ENCODE measurements at regions not wholly inside any gene's neighbourhood (a gene's known extent, or its start where the extent isn't known, plus 50 kb on each side); places are given as distances from the start of the nearest gene placed in this dataset.

DNA sequence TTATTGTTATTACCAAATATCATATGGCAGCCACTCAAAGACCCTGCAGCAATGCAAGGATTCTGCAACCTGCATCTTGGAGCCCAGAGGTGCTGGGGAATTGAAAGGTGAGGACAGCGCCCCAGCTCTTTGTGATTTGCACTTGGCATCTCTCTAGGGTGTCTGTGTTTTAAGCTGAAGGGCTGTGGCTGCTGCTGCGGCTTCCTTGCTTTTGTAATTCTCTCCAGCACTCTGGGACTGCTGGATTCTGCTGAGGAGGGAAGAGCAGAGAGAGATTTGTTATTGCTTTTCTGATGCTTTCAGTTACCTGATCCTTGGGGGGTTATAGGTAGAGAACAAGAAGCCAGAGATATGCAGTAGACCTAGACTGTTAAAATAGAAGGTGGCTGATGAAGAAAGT lies 562.4 kb downstream of the EBF1 start:
- TF ChIP-seq, protein P1, sequence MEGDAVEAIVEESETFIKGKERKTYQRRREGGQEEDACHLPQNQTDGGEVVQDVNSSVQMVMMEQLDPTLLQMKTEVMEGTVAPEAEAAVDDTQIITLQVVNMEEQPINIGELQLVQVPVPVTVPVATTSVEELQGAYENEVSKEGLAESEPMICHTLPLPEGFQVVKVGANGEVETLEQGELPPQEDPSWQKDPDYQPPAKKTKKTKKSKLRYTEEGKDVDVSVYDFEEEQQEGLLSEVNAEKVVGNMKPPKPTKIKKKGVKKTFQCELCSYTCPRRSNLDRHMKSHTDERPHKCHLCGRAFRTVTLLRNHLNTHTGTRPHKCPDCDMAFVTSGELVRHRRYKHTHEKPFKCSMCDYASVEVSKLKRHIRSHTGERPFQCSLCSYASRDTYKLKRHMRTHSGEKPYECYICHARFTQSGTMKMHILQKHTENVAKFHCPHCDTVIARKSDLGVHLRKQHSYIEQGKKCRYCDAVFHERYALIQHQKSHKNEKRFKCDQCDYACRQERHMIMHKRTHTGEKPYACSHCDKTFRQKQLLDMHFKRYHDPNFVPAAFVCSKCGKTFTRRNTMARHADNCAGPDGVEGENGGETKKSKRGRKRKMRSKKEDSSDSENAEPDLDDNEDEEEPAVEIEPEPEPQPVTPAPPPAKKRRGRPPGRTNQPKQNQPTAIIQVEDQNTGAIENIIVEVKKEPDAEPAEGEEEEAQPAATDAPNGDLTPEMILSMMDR (IDR thresholded peaks at IDR 0.05): no peak
- no peaks in the 10 kb centered on the region for H3K9me3 Mint-ChIP-seq
- DNase-seq (no peak), ATAC-seq (ENCODE audit: poor library complexity) (no peak)
- ChIA-PET POLR2A (no interaction called here), CTCF (no interaction called here)
- intact Hi-C loops (cut with DNase I, micrococcal nuclease): no loop called here
- Histone ChIP-seq H3K4me1 (ENCODE audit: insufficient read depth, low read length) (no peaks in the 10 kb centered on the region), H3K36me3 (ENCODE audit: insufficient read depth, low read length) (no peaks in the 10 kb centered on the region), H3K27me3 (ENCODE audit: control insufficient read depth in 1 of 2, insufficient read depth in 2 of 2, low read length in 2 of 2) (no peaks in the 10 kb centered on the region), H3K27ac (ENCODE audit: low read depth in 1 of 2, low read length in 2 of 2) (no peak overlapping the region), H3K4me3 (ENCODE audit: low read length) (no peak overlapping the region), H3K9me3 (ENCODE audit: control insufficient read depth in 1 of 2, insufficient read depth in 1 of 2, low read length in 2 of 2) (no peaks in the 10 kb centered on the region)
- peaks cover 7% of the 10 kb centered on the region for H3K27me3 Mint-ChIP-seq
- peaks cover 10% of the 10 kb centered on the region for H3K4me1 Mint-ChIP-seq (ENCODE audit: low read depth)
- no peak overlapping the region for H3K27ac Mint-ChIP-seq
- no peak overlapping the region for H3K4me3 Mint-ChIP-seq
- H3K36me3 Mint-ChIP-seq (ENCODE audit: low read depth): no peaks in the 10 kb centered on the region

DNA sequence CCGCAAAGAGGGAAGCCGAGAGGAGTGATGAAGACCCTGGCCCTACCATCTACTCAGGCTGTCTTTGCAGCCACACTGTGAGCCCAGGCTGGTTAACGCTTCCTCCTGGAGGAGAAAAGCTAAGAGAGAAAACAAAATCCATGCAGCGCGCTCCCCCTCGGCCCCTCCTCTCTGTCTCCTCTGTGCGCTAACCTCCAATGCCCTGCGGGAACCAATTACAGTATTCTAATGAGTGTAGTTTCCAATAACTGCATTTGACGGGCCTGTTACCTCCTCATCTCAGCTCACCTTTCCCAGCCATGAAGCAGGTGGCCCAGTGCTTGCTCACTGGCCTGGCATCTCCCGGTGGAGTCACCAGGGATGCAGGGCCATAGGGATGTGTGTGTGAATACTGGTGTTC lies 565.5 kb downstream of the EBF1 start:
- CTCF ChIA-PET: no interaction called here
- Mint-ChIP-seq H3K4me3 (no peak overlapping the region), H3K9me3 (no peaks in the 10 kb centered on the region), H3K36me3 (ENCODE audit: low read depth) (no peaks in the 10 kb centered on the region), H3K27me3 (peaks cover 7% of the 10 kb centered on the region), H3K4me1 (ENCODE audit: low read depth) (no peaks in the 10 kb centered on the region), H3K27ac (no peak overlapping the region)
- intact Hi-C loops (cut with DNase I, micrococcal nuclease): no loop called here
- ATAC-seq (ENCODE audit: poor library complexity) (no peak), DNase-seq (no peak)
- H3K36me3 ChIP-seq (ENCODE audit: insufficient read depth, low read length): no peaks in the 10 kb centered on the region
- no peak overlapping the region for H3K4me3 ChIP-seq (ENCODE audit: low read length)
- no peaks in the 10 kb centered on the region for H3K9me3 ChIP-seq (ENCODE audit: control insufficient read depth in 1 of 2, insufficient read depth in 1 of 2, low read length in 2 of 2)
- H3K4me1 ChIP-seq (ENCODE audit: insufficient read depth, low read length): no peaks in the 10 kb centered on the region
- no peaks in the 10 kb centered on the region for H3K27me3 ChIP-seq (ENCODE audit: control insufficient read depth in 1 of 2, insufficient read depth in 2 of 2, low read length in 2 of 2)
- no peak overlapping the region for H3K27ac ChIP-seq (ENCODE audit: low read depth in 1 of 2, low read length in 2 of 2)
- POLR2A ChIA-PET: no interaction called here
- TF ChIP-seq, protein P1 (IDR thresholded peaks at IDR 0.05): no peak

DNA sequence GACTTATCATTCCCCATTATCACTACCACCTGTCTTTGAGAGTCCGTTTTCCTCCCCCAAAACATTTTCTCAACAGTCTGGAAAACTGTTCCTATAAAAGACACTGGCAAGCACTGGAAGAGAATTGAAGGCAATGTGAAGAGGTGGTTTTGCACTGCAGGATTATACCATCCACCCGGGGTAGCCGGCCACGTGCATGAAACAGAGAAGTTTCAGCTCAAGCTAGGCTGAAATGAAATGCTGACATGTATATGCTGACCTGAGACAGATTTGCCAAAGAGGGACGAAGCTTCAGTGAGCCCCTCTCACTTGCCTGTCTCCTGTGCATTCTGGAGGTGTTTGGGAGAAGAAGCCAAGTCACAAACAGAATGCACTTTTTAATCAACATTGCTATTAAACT lies 567.0 kb downstream of the EBF1 start:
- TF ChIP-seq, protein P1 (IDR thresholded peaks at IDR 0.05): no peak
- no peak overlapping the region for H3K4me3 ChIP-seq (ENCODE audit: low read length)
- no peak overlapping the region for H3K27ac ChIP-seq (ENCODE audit: low read depth in 1 of 2, low read length in 2 of 2)
- intact Hi-C loops (cut with DNase I, micrococcal nuclease): no loop called here
- Mint-ChIP-seq H3K4me1 (ENCODE audit: low read depth) (no peaks in the 10 kb centered on the region), H3K9me3 (no peaks in the 10 kb centered on the region), H3K27me3 (peaks cover 7% of the 10 kb centered on the region), H3K36me3 (ENCODE audit: low read depth) (no peaks in the 10 kb centered on the region), H3K4me3 (no peak overlapping the region), H3K27ac (no peak overlapping the region)
- no peaks in the 10 kb centered on the region for H3K36me3 ChIP-seq (ENCODE audit: insufficient read depth, low read length)
- ChIA-PET POLR2A (no interaction called here), CTCF (no interaction called here)
- H3K4me1 ChIP-seq (ENCODE audit: insufficient read depth, low read length): no peaks in the 10 kb centered on the region
- ATAC-seq (ENCODE audit: poor library complexity) (no peak), DNase-seq (no peak)
- no peaks in the 10 kb centered on the region for H3K27me3 ChIP-seq (ENCODE audit: control insufficient read depth in 1 of 2, insufficient read depth in 2 of 2, low read length in 2 of 2)
- H3K9me3 ChIP-seq (ENCODE audit: control insufficient read depth in 1 of 2, insufficient read depth in 1 of 2, low read length in 2 of 2): no peaks in the 10 kb centered on the region

All from CD4-positive, alpha-beta T cell (primary cell).